GM23338 (cell line): ENCODE measurements at regions not wholly inside any gene's neighbourhood (a gene's known extent, or its start where the extent isn't known, plus 50 kb on each side); places are given as distances from the start of the nearest gene placed in this dataset.

Experiments
- ATAC-seq: fragments of 200-7000 bp; cut with Tn5 transposase; 3 replicates; pipeline ENCODE4 v1.9.1; 2020
- DNase-seq: peaks from one replicate; pipeline ENCODE4 v3.0.0-alpha.2; 2015; ENCODE audit warnings: low spot score
- H2AFZ ChIP-seq: fragments of 200-600 bp; sonication (generic); 2 replicates; pipeline ENCODE4 v1.8.0; 2016; ENCODE audit warnings: antibody characterized with exemption, mild to moderate bottlenecking, moderate library complexity
- H3F3A ChIP-seq: fragments of 200-600 bp; sonication (generic); replicated peaks from 2 replicates; pipeline ENCODE4 v1.8.0; 2017; ENCODE audit warnings: antibody characterized with exemption, mixed run types, low read depth
- H3K27ac ChIP-seq: fragments of 200-600 bp; sonication (generic); 2 replicates; pipeline ENCODE4 v1.6.1; 2016; ENCODE audit warnings: low read depth
- H3K27me3 ChIP-seq: fragments of 200-600 bp; sonication (generic); 2 replicates; pipeline ENCODE4 v1.8.0; 2016; ENCODE audit warnings: mild to moderate bottlenecking, mixed run types, moderate library complexity; ENCODE audit not compliant: insufficient read depth
- H3K36me3 ChIP-seq: fragments of 200-600 bp; sonication (generic); 2 replicates; pipeline ENCODE4 v1.8.0; 2016; ENCODE audit warnings: mild to moderate bottlenecking; ENCODE audit not compliant: insufficient read depth
- H3K4me1 ChIP-seq: fragments of 200-600 bp; sonication (generic); 2 replicates; pipeline ENCODE4 v1.8.0; 2016; ENCODE audit warnings: mild to moderate bottlenecking, moderate library complexity; ENCODE audit not compliant: insufficient read depth
- H3K4me2 ChIP-seq: fragments of 200-600 bp; sonication (generic); 2 replicates; pipeline ENCODE4 v1.7.1; 2017; ENCODE audit warnings: mixed run types
- H3K4me3 ChIP-seq: fragments of 200-600 bp; sonication (generic); 2 replicates; pipeline ENCODE4 v1.6.1; 2016; ENCODE audit warnings: mixed run types
- H3K79me2 ChIP-seq: fragments of 200-600 bp; sonication (generic); replicated peaks from 2 replicates; pipeline ENCODE4 v1.8.0; 2017; ENCODE audit warnings: mild to moderate bottlenecking; ENCODE audit not compliant: insufficient read depth
- H3K9me2 ChIP-seq: fragments of 200-600 bp; sonication (generic); 2 replicates; pipeline ENCODE4 v1.8.0; 2017; ENCODE audit not compliant: insufficient read depth
- H4K20me1 ChIP-seq: fragments of 200-600 bp; sonication (generic); replicated peaks from 2 replicates; pipeline ENCODE4 v1.8.0; 2017; ENCODE audit warnings: mild to moderate bottlenecking; ENCODE audit not compliant: insufficient read depth
- H3K27ac Mint-ChIP-seq: 2 replicates; pipeline ENCODE4 v1.8.0; 2020; ENCODE audit warnings: inconsistent platforms, mild to moderate bottlenecking, moderate library complexity, mixed read lengths
- H3K27me3 Mint-ChIP-seq: 3 replicates; pipeline ENCODE4 v1.8.0; 2022; ENCODE audit warnings: low read depth, mild to moderate bottlenecking, moderate library complexity, mixed read lengths, inconsistent platforms; ENCODE audit not compliant: insufficient read depth, poor library complexity
- H3K36me3 Mint-ChIP-seq: 3 replicates; pipeline ENCODE4 v1.8.0; 2021; ENCODE audit warnings: low read depth, mild to moderate bottlenecking, inconsistent platforms, moderate library complexity, mixed read lengths
- H3K4me1 Mint-ChIP-seq: 3 replicates; pipeline ENCODE4 v1.8.0; 2020; ENCODE audit warnings: mild to moderate bottlenecking, inconsistent platforms, mixed read lengths
- H3K4me3 Mint-ChIP-seq: 3 replicates; pipeline ENCODE4 v1.8.0; 2021; ENCODE audit warnings: moderate library complexity, mild to moderate bottlenecking, inconsistent platforms, mixed read lengths
- H3K9me3 Mint-ChIP-seq: 3 replicates; pipeline ENCODE4 v1.8.0; 2020; ENCODE audit warnings: moderate library complexity, mild to moderate bottlenecking, inconsistent platforms, mixed read lengths
- CTCF ChIP-seq, 2 experiments: fragments of 200-600 bp in 1 of 2; sonication (generic) in 1 of 2; conservative IDR thresholded peaks; 2 replicates each; pipeline versions ENCODE4 v1.5.1 to v1.6.1; 2016 to 2017; ENCODE audit warnings: antibody characterized with exemption in 2 of 2, low read depth in 2 of 2, mild to moderate bottlenecking in 2 of 2, moderate library complexity in 1 of 2
- EZH2 ChIP-seq: fragments of 200-600 bp; sonication (generic); IDR thresholded peaks from one replicate; pipeline ENCODE4 v1.8.0; 2017; ENCODE audit warnings: antibody characterized with exemption, mild to moderate bottlenecking, low read depth; ENCODE audit not compliant: unreplicated experiment
- JUNB ChIP-seq: IDR thresholded peaks from one replicate; pipeline ENCODE4 v1.6.1; 2016; ENCODE audit warnings: antibody characterized with exemption; ENCODE audit not compliant: unreplicated experiment
- POLR2AphosphoS5 ChIP-seq: IDR thresholded peaks from 2 replicates; pipeline ENCODE4 v1.6.1; 2016; ENCODE audit warnings: antibody characterized with exemption, low read depth
- ZNF114 ChIP-seq: fragments of 250-450 bp; sonication (Bioruptor Pico); IDR thresholded peaks from 2 replicates; pipeline ENCODE4 v1.5.0; 2020; ENCODE audit warnings: mild to moderate bottlenecking, moderate library complexity
- TF ChIP-seq, protein P1 (sequence below): fragments of 250-450 bp; sonication (Bioruptor Pico); IDR thresholded peaks from 2 replicates; pipeline ENCODE4 v1.5.0; 2020; ENCODE audit warnings: mild to moderate bottlenecking, moderate library complexity
- TF ChIP-seq, protein P2 (sequence below): IDR thresholded peaks from 2 replicates; pipeline ENCODE4 v1.6.1; 2016; ENCODE audit warnings: antibody characterized with exemption

DNA sequence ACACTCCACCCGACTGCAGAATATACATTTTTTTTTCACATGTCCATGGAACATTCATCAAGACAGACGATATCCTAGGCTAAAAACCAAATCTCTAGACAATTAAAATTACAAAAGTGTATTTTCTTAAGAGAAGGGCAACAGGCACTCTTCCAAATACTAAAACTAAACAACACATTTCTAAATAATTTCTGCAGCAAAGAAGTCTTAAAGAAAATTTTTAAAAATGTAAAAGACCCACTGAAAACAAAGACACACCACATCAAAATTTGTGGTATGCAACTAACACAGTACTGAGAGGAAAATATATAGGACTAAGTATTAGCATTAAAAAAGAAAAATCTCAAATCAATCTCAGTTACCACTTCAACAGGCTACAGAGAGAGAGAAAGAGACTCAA lies 570.0 kb downstream of the SLC16A7 start (continued):
- TF ChIP-seq, protein P1, sequence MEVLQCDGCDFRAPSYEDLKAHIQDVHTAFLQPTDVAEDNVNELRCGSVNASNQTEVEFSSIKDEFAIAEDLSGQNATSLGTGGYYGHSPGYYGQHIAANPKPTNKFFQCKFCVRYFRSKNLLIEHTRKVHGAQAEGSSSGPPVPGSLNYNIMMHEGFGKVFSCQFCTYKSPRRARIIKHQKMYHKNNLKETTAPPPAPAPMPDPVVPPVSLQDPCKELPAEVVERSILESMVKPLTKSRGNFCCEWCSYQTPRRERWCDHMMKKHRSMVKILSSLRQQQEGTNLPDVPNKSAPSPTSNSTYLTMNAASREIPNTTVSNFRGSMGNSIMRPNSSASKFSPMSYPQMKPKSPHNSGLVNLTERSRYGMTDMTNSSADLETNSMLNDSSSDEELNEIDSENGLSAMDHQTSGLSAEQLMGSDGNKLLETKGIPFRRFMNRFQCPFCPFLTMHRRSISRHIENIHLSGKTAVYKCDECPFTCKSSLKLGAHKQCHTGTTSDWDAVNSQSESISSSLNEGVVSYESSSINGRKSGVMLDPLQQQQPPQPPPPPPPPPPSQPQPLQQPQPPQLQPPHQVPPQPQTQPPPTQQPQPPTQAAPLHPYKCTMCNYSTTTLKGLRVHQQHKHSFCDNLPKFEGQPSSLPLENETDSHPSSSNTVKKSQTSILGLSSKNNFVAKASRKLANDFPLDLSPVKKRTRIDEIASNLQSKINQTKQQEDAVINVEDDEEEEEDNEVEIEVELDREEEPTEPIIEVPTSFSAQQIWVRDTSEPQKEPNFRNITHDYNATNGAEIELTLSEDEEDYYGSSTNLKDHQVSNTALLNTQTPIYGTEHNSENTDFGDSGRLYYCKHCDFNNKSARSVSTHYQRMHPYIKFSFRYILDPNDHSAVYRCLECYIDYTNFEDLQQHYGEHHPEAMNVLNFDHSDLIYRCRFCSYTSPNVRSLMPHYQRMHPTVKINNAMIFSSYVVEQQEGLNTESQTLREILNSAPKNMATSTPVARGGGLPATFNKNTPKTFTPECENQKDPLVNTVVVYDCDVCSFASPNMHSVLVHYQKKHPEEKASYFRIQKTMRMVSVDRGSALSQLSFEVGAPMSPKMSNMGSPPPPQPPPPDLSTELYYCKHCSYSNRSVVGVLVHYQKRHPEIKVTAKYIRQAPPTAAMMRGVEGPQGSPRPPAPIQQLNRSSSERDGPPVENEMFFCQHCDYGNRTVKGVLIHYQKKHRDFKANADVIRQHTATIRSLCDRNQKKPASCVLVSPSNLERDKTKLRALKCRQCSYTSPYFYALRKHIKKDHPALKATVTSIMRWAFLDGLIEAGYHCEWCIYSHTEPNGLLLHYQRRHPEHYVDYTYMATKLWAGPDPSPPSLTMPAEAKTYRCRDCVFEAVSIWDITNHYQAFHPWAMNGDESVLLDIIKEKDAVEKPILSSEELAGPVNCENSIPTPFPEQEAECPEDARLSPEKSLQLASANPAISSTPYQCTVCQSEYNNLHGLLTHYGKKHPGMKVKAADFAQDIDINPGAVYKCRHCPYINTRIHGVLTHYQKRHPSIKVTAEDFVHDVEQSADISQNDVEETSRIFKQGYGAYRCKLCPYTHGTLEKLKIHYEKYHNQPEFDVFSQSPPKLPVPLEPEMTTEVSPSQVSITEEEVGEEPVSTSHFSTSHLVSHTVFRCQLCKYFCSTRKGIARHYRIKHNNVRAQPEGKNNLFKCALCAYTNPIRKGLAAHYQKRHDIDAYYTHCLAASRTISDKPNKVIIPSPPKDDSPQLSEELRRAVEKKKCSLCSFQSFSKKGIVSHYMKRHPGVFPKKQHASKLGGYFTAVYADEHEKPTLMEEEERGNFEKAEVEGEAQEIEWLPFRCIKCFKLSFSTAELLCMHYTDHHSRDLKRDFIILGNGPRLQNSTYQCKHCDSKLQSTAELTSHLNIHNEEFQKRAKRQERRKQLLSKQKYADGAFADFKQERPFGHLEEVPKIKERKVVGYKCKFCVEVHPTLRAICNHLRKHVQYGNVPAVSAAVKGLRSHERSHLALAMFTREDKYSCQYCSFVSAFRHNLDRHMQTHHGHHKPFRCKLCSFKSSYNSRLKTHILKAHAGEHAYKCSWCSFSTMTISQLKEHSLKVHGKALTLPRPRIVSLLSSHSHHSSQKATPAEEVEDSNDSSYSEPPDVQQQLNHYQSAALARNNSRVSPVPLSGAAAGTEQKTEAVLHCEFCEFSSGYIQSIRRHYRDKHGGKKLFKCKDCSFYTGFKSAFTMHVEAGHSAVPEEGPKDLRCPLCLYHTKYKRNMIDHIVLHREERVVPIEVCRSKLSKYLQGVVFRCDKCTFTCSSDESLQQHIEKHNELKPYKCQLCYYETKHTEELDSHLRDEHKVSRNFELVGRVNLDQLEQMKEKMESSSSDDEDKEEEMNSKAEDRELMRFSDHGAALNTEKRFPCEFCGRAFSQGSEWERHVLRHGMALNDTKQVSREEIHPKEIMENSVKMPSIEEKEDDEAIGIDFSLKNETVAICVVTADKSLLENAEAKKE (CRISPR knock-in tag): no peak
- no peak for TF ChIP-seq ZNF114 (CRISPR knock-in tag)
- no peak for TF ChIP-seq POLR2AphosphoS5
- no peak for TF ChIP-seq EZH2
- no peak for TF ChIP-seq JUNB

DNA sequence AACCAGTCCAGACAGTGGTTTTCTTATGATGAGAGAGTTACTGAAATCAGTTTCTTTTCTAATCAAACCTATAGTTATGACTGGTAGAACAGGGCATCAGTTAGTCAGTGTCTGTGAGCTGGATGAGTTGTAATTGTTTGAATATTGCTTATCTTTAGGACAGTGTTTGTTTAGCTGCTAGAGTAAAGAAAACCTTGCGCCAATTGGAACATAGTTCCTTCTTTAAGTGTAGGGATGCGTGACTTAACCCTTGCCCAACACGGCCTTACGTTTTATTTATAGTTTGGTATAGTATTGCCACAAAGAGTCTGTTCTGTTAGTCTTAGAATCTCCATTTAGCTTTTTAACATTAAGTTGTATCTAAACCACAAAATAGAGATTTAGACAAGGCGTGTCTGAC lies 572.6 kb downstream of the SLC16A7 start:
- Histone ChIP-seq H3K36me3 (no peaks in the 10 kb centered on the region), H2AFZ (no peak overlapping the region), H3K4me1 (no peaks in the 10 kb centered on the region), H4K20me1 (no peaks in the 10 kb centered on the region), H3K27me3 (no peaks in the 10 kb centered on the region), H3F3A (no peaks in the 10 kb centered on the region), H3K27ac (no peak overlapping the region), H3K4me2 (no peak overlapping the region), H3K9me2 (no peaks in the 10 kb centered on the region), H3K4me3 (no peak overlapping the region), H3K79me2 (no peaks in the 10 kb centered on the region)
- DNase-seq: no peak
- H3K9me3 Mint-ChIP-seq: no peaks in the 10 kb centered on the region
- H3K4me3 Mint-ChIP-seq: no peak overlapping the region
- TF ChIP-seq, protein P2, sequence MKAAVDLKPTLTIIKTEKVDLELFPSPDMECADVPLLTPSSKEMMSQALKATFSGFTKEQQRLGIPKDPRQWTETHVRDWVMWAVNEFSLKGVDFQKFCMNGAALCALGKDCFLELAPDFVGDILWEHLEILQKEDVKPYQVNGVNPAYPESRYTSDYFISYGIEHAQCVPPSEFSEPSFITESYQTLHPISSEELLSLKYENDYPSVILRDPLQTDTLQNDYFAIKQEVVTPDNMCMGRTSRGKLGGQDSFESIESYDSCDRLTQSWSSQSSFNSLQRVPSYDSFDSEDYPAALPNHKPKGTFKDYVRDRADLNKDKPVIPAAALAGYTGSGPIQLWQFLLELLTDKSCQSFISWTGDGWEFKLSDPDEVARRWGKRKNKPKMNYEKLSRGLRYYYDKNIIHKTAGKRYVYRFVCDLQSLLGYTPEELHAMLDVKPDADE: no peak
- TF ChIP-seq CTCF (conservative IDR thresholded peaks at IDR 0.05; ENCODE audit: low read depth in 2 of 2): no peak
- H3K27me3 Mint-ChIP-seq: no peaks in the 10 kb centered on the region
- H3K27ac Mint-ChIP-seq: no peak overlapping the region
- H3K36me3 Mint-ChIP-seq: no peaks in the 10 kb centered on the region
- ATAC-seq: no peak
- no peaks in the 10 kb centered on the region for H3K4me1 Mint-ChIP-seq
